H9 (cell line): ENCODE measurements at regions not wholly inside any gene's neighbourhood (a gene's known extent, or its start where the extent isn't known, plus 50 kb on each side); places are given as distances from the start of the nearest gene placed in this dataset.

Source experiments
- DNase-seq: peaks from one replicate; pipeline ENCODE4 v3.0.0-alpha.2; 2017
- H2AFZ ChIP-seq: one replicate; pipeline ENCODE4 v1.6.1; 2013; ENCODE audit warnings: mild to moderate bottlenecking, low read length, control low read depth, moderate library complexity
- H2AK5ac ChIP-seq: 2 replicates; pipeline ENCODE4 v1.6.1; 2013; ENCODE audit warnings: low read length, control low read depth, mixed read lengths; ENCODE audit not compliant: insufficient read length
- H2BK120ac ChIP-seq: one replicate; pipeline ENCODE4 v1.6.1; 2013; ENCODE audit warnings: low read depth, mild to moderate bottlenecking, low read length, control low read depth, inconsistent platforms; ENCODE audit not compliant: poor library complexity, severe bottlenecking
- H2BK12ac ChIP-seq: 2 replicates; pipeline ENCODE4 v1.6.1; 2013; ENCODE audit warnings: low read length, control low read depth, mixed read lengths, low read depth; ENCODE audit not compliant: insufficient read length
- H2BK15ac ChIP-seq: 2 replicates; pipeline ENCODE4 v1.6.1; 2013; ENCODE audit warnings: low read depth, low read length, control low read depth
- H2BK20ac ChIP-seq: one replicate; pipeline ENCODE4 v1.6.1; 2013; ENCODE audit warnings: low read depth, mild to moderate bottlenecking, low read length, control low read depth, inconsistent platforms; ENCODE audit not compliant: poor library complexity, severe bottlenecking
- H2BK5ac ChIP-seq: 2 replicates; pipeline ENCODE4 v1.6.1; 2013; ENCODE audit warnings: low read length, control low read depth, mixed read lengths; ENCODE audit not compliant: insufficient read length
- H3K14ac ChIP-seq: 2 replicates; pipeline ENCODE4 v1.6.1; 2013; ENCODE audit warnings: low read length, control low read depth; ENCODE audit not compliant: insufficient read depth
- H3K18ac ChIP-seq: 2 replicates; pipeline ENCODE4 v1.6.1; 2013; ENCODE audit warnings: low read depth, mild to moderate bottlenecking, mixed read lengths, low read length, control low read depth; ENCODE audit not compliant: insufficient read length
- H3K23ac ChIP-seq: 2 replicates; pipeline ENCODE4 v1.6.1; 2013; ENCODE audit warnings: low read length, control low read depth, mixed read lengths, low read depth; ENCODE audit not compliant: insufficient read length
- H3K23me2 ChIP-seq: 2 replicates; pipeline ENCODE4 v1.6.1; 2013; ENCODE audit warnings: low read depth, mild to moderate bottlenecking, mixed read lengths, low read length, control low read depth; ENCODE audit not compliant: insufficient read length, poor library complexity, severe bottlenecking
- H3K27ac ChIP-seq: 2 replicates; pipeline ENCODE4 v1.5.1; 2013; ENCODE audit warnings: low read length, control low read depth, mixed read lengths, low read depth; ENCODE audit not compliant: insufficient read length
- H3K27me3 ChIP-seq: 2 replicates; pipeline ENCODE4 v1.6.1; 2013; ENCODE audit warnings: low read length, control low read depth, inconsistent platforms; ENCODE audit not compliant: insufficient read depth
- H3K4ac ChIP-seq: 2 replicates; pipeline ENCODE4 v1.6.1; 2013; ENCODE audit warnings: low read depth, mild to moderate bottlenecking, control low read depth, inconsistent platforms, low read length, moderate library complexity
- H3K4me1 ChIP-seq: 2 replicates; pipeline ENCODE4 v1.6.1; 2013; ENCODE audit warnings: low read length, control low read depth, inconsistent platforms; ENCODE audit not compliant: insufficient read depth
- H3K4me2 ChIP-seq: 2 replicates; pipeline ENCODE4 v1.6.1; 2013; ENCODE audit warnings: low read length, control low read depth, mixed read lengths; ENCODE audit not compliant: insufficient read length, insufficient read depth
- H3K56ac ChIP-seq: 2 replicates; pipeline ENCODE4 v1.6.1; 2013; ENCODE audit warnings: low read depth, mild to moderate bottlenecking, mixed read lengths, low read length, control low read depth; ENCODE audit not compliant: insufficient read length
- H3K79me1 ChIP-seq: 2 replicates; pipeline ENCODE4 v1.6.1; 2013; ENCODE audit warnings: low read depth, mild to moderate bottlenecking, moderate library complexity, low read length, control low read depth, inconsistent platforms; ENCODE audit not compliant: insufficient read depth, poor library complexity, severe bottlenecking
- H3K79me2 ChIP-seq: 2 replicates; pipeline ENCODE4 v1.6.1; 2013; ENCODE audit warnings: low read length, control low read depth, inconsistent platforms; ENCODE audit not compliant: insufficient read depth
- H3K9ac ChIP-seq: 2 replicates; pipeline ENCODE4 v1.6.1; 2013; ENCODE audit warnings: low read length, control low read depth, mixed read lengths; ENCODE audit not compliant: insufficient read length; ENCODE audit errors: extremely low read depth
- H3K9me3 ChIP-seq: one replicate; pipeline ENCODE4 v1.6.1; 2013; ENCODE audit warnings: low read depth, low read length, inconsistent platforms; ENCODE audit not compliant: control insufficient read depth
- H3T11ph ChIP-seq: one replicate; pipeline ENCODE4 v1.6.1; 2013; ENCODE audit warnings: mild to moderate bottlenecking, low read length, control low read depth, inconsistent platforms
- H4K20me1 ChIP-seq: one replicate; pipeline ENCODE4 v1.6.1; 2013; ENCODE audit not compliant: control insufficient read depth, insufficient read length, insufficient read depth
- H4K5ac ChIP-seq: 2 replicates; pipeline ENCODE4 v1.6.1; 2013; ENCODE audit warnings: low read depth, mild to moderate bottlenecking, mixed read lengths, low read length, control low read depth; ENCODE audit not compliant: insufficient read length
- H4K8ac ChIP-seq: replicated peaks from 2 replicates; pipeline ENCODE4 v1.6.1; 2013; ENCODE audit warnings: low read length, control low read depth, mixed read lengths, low read depth; ENCODE audit not compliant: insufficient read length
- H4K91ac ChIP-seq: 2 replicates; pipeline ENCODE4 v1.6.1; 2013; ENCODE audit warnings: low read depth, mild to moderate bottlenecking, moderate library complexity, mixed read lengths, low read length, control low read depth; ENCODE audit not compliant: insufficient read length
- H3K27ac Mint-ChIP-seq, 3 experiments: 2 replicates in 2 of 3; 3 replicates in 1 of 3; pipeline ENCODE4 v1.8.0; 2020 to 2021; ENCODE audit warnings: mixed read lengths in 3 of 3, mild to moderate bottlenecking in 1 of 3, moderate library complexity in 1 of 3
- H3K27me3 Mint-ChIP-seq: 2 replicates; pipeline ENCODE4 v1.8.0; 2021; ENCODE audit warnings: low read depth, mild to moderate bottlenecking, moderate library complexity, mixed read lengths
- H3K36me3 Mint-ChIP-seq, 3 experiments: 2 replicates in 2 of 3; 3 replicates in 1 of 3; pipeline ENCODE4 v1.8.0; 2020 to 2021; ENCODE audit warnings: low read depth in 3 of 3, mixed read lengths in 3 of 3; ENCODE audit not compliant: insufficient read depth in 1 of 3
- H3K4me1 Mint-ChIP-seq, 2 experiments: 2 replicates each; pipeline ENCODE4 v1.8.0; 2020; ENCODE audit warnings: mixed read lengths in 2 of 2
- H3K4me3 Mint-ChIP-seq, 2 experiments: 2 replicates in 1 of 2; 3 replicates in 1 of 2; pipeline ENCODE4 v1.8.0; 2020 to 2021; ENCODE audit warnings: mild to moderate bottlenecking in 2 of 2, mixed read lengths in 2 of 2, moderate library complexity in 1 of 2
- H3K9me3 Mint-ChIP-seq, 2 experiments: 2 replicates in 1 of 2; 3 replicates in 1 of 2; pipeline ENCODE4 v1.8.0; 2020; ENCODE audit warnings: mild to moderate bottlenecking in 2 of 2, mixed read lengths in 2 of 2, moderate library complexity in 1 of 2
- WGBS: extraction: QIAGEN DNeasy Blood & Tissue Kit; methylation state at CpG from one replicate; pipeline ENCODE4 v1.1.7; 2013; ENCODE audit warnings: missing lambda C conversion rate, low lambda C conversion rate, mixed read lengths; ENCODE audit not compliant: insufficient read length; ENCODE audit errors: extremely low coverage; 5-methylcytosine and 5-hydroxymethylcytosine counted together
- TF ChIP-seq, protein P1 (sequence below): fragments of 200-600 bp; sonication (generic); conservative IDR thresholded peaks from 3 replicates; pipeline ENCODE4 v1.8.0; 2021; ENCODE audit warnings: antibody characterized with exemption, mild to moderate bottlenecking

DNA sequence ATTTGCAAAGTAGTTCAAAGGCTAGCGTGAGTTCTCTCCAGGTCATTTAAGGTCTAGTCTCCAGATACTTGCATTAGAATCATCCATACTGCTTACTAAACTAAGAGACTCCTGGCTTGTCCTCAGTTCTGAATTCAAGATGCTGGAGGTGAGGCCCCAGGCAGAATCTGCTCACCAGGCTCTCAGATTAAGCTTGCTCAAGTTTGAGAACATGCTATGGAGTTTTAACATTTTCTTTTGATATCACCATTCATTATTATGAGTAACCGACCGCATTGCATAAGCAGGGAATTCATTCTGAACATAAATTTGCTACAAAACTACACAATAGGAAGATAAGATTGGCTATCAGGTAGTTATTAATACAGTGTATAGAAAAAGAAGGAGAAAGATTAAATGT lies 409.7 kb upstream of the FANCL start:
- H2BK120ac ChIP-seq = no peak overlapping the region
- no peak overlapping the region for H3T11ph ChIP-seq
- Mint-ChIP-seq H3K4me3 (no peak overlapping the region), H3K9me3 (no peaks in the 10 kb centered on the region), H3K36me3 (no peaks in the 10 kb centered on the region), H3K27ac (no peak overlapping the region), H3K4me1 (peaks cover 7 to 15% of the 10 kb centered on the region in 2 experiments; a peak in 2 of 4 replicates), H3K27me3 (no peaks in the 10 kb centered on the region)
- WGBS = no CpG with 5 or more reads among the region's 3 CpGs
- no peaks in the 10 kb centered on the region for H3K79me2 ChIP-seq
- no peak overlapping the region for H3K14ac ChIP-seq
- H3K56ac ChIP-seq = no peak overlapping the region
- no peak overlapping the region for H3K23ac ChIP-seq
- no peak overlapping the region for H3K18ac ChIP-seq
- no peak overlapping the region for H2BK12ac ChIP-seq
- no peak overlapping the region for H2AFZ ChIP-seq
- H3K9ac ChIP-seq = no peak overlapping the region
- no peak overlapping the region for H3K4me2 ChIP-seq
- no peak overlapping the region for H4K91ac ChIP-seq
- H3K4ac ChIP-seq = no peak overlapping the region
- no peak overlapping the region for H2BK5ac ChIP-seq
- no peaks in the 10 kb centered on the region for H3K79me1 ChIP-seq
- H2AK5ac ChIP-seq = no peak overlapping the region
- no peak overlapping the region for H4K5ac ChIP-seq
- H2BK15ac ChIP-seq = no peak overlapping the region
- no peak overlapping the region for H4K8ac ChIP-seq
- H4K20me1 ChIP-seq = no peaks in the 10 kb centered on the region
- TF ChIP-seq, protein P1, sequence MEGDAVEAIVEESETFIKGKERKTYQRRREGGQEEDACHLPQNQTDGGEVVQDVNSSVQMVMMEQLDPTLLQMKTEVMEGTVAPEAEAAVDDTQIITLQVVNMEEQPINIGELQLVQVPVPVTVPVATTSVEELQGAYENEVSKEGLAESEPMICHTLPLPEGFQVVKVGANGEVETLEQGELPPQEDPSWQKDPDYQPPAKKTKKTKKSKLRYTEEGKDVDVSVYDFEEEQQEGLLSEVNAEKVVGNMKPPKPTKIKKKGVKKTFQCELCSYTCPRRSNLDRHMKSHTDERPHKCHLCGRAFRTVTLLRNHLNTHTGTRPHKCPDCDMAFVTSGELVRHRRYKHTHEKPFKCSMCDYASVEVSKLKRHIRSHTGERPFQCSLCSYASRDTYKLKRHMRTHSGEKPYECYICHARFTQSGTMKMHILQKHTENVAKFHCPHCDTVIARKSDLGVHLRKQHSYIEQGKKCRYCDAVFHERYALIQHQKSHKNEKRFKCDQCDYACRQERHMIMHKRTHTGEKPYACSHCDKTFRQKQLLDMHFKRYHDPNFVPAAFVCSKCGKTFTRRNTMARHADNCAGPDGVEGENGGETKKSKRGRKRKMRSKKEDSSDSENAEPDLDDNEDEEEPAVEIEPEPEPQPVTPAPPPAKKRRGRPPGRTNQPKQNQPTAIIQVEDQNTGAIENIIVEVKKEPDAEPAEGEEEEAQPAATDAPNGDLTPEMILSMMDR = no peak
- H3K9me3 ChIP-seq = no peaks in the 10 kb centered on the region
- no peaks in the 10 kb centered on the region for H3K23me2 ChIP-seq
- no peaks in the 10 kb centered on the region for H3K4me1 ChIP-seq
- no peak overlapping the region for H3K27ac ChIP-seq
- no peak for DNase-seq
- no peaks in the 10 kb centered on the region for H3K27me3 ChIP-seq
- no peak overlapping the region for H2BK20ac ChIP-seq
